ENCODE measurements at regions not wholly inside any gene's neighbourhood (a gene's known extent, or its start where the extent isn't known, plus 50 kb on each side); places are given as distances from the start of the nearest gene placed in this dataset.

Small RNA genes lying in the stretch of these regions (small RNA-seq; reads per million reads assigned to genes)
- 0 reads per million in 3 experiments for gene RNA5SP181 (ENCODE audit: insufficient read length in 3 of 3, low read depth in 3 of 3, low replicate concordance in 1 of 3)

All from keratinocyte (primary cell).